ENCODE measurements at regions not wholly inside any gene's neighbourhood (a gene's known extent, or its start where the extent isn't known, plus 50 kb on each side); places are given as distances from the start of the nearest gene placed in this dataset.

DNA sequence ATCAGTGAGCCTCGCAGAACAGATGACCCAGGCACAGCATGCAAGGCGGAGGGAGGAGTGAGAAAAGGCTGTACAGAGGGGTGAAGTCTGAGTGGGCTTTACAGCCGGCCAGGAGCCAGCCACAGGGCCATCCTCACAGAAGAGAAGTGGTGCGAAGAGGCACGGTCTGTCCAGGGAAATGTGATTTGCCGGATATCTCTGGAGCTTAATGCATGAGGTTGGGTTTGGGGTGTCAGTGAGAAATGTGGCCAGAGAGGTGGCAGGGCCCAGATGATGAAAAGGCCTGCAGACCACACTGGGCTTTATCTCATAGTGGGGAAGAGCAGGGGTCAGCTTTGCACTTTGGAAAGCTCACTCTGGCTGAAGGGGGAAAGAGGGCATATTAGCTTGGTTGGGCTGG lies 255.2 kb downstream of the BUD13 start:
- no peak overlapping the region for H3K27ac ChIP-seq
- H3K4me1 ChIP-seq = no peaks in the 10 kb centered on the region
- H3K9me3 ChIP-seq = no peaks in the 10 kb centered on the region
- H3K27me3 ChIP-seq = no peaks in the 10 kb centered on the region
- H3K4me3 ChIP-seq = no peak overlapping the region
- WGBS, 2 donors = 71 to 73% methylated on average over 5 to 6 of the region's 6 CpGs
- H3K36me3 ChIP-seq (ENCODE audit: low read depth, missing control alignments) = no peaks in the 10 kb centered on the region
- TF ChIP-seq POLR2A (IDR thresholded peaks at IDR 0.05) = no peak
- TF ChIP-seq, protein P1, sequence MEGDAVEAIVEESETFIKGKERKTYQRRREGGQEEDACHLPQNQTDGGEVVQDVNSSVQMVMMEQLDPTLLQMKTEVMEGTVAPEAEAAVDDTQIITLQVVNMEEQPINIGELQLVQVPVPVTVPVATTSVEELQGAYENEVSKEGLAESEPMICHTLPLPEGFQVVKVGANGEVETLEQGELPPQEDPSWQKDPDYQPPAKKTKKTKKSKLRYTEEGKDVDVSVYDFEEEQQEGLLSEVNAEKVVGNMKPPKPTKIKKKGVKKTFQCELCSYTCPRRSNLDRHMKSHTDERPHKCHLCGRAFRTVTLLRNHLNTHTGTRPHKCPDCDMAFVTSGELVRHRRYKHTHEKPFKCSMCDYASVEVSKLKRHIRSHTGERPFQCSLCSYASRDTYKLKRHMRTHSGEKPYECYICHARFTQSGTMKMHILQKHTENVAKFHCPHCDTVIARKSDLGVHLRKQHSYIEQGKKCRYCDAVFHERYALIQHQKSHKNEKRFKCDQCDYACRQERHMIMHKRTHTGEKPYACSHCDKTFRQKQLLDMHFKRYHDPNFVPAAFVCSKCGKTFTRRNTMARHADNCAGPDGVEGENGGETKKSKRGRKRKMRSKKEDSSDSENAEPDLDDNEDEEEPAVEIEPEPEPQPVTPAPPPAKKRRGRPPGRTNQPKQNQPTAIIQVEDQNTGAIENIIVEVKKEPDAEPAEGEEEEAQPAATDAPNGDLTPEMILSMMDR (IDR thresholded peaks at IDR 0.05) = no peak
- intact Hi-C loops (cut with DNase I; ENCODE audit: low total_unique reads) = no loop called here
- DNase-seq = no peak

DNA sequence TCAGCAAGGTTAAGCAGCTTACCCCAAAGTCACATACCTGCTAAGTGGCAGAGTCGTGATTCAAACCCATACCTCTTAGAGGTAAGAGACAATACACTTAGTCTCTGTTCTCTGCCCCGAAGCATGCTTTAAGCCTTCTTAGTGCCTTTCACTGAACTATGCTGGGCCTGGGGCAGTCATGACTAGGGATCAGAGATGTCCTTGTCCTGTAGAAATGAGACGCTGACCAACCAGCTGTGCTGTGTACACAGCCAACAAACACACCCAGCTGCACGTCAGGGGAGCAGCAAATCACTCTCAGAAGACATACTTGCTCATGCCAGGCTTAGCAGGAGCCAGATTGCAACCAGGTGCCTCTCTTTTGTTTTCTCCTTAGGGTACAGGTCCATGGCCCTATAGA lies 255.7 kb downstream of the BUD13 start:
- no peak overlapping the region for H3K4me3 ChIP-seq
- H3K36me3 ChIP-seq (ENCODE audit: low read depth, missing control alignments) = no peaks in the 10 kb centered on the region
- WGBS, 2 donors = 67 to 84% methylated on average over 4 of the region's 4 CpGs
- TF ChIP-seq POLR2A (IDR thresholded peaks at IDR 0.05) = no peak
- TF ChIP-seq, protein P1 (IDR thresholded peaks at IDR 0.05) = no peak
- H3K4me1 ChIP-seq = no peaks in the 10 kb centered on the region
- intact Hi-C loops (cut with DNase I; ENCODE audit: low total_unique reads) = no loop called here
- H3K9me3 ChIP-seq = no peaks in the 10 kb centered on the region
- no peak overlapping the region for H3K27ac ChIP-seq
- H3K27me3 ChIP-seq = no peaks in the 10 kb centered on the region
- DNase-seq = no peak

DNA sequence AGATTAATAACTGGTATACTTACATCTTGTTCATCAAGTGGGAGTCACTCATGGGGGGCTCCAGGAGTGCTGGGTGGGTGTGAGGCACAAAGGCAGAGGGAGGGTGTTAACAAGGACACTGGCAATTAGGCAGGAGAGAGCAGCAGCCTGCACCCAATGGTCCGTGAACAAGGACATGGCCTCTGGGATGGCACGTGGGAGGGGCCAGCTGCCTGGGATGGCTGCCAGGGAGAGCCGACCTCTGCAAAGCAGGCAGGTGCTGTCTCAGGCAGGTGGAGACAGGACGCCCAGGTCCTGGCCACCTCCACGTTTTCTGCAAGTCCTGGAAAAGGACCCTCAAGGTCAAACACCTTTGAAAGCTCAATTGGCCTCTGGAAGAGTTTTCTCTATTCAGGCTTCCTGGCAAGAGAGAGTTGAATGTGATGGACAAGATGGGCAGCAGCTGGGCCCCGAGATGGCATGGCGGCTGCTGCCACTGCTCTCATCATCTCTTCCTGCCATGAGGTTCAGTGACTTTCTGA lies 257.1 kb downstream of the BUD13 start:
- no peaks in the 10 kb centered on the region for H3K9me3 ChIP-seq
- intact Hi-C loops (cut with DNase I; ENCODE audit: low total_unique reads) = no loop called here
- DNase-seq = no peak

DNA sequence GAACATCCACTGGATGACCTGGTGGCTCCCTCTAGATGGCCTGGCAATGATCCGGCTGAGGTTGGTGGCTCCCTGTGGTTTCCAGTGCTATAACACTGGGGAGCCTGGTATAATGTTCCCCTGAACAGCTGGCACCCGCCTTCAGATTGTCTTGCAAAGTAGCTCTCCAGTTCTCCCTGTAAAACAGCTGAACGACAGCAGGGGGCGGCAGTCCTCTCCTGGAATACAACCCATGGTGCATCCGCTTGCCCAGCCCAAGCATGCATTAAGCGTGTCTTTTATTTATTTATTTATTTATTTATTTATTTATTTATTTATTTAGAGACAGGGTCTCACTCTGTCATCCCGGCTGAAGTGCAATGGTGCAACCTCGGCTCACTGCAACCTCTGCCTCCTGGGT lies 258.9 kb downstream of the BUD13 start:
- no peaks in the 10 kb centered on the region for H3K27me3 ChIP-seq
- no peak overlapping the region for H3K4me3 ChIP-seq
- H3K9me3 ChIP-seq = no peaks in the 10 kb centered on the region
- peak; percentile 69 for DNase-seq
- TF ChIP-seq, protein P1 (IDR thresholded peaks at IDR 0.05) = peak in 1 of 3 experiments; percentile 27
- no peak for TF ChIP-seq POLR2A (IDR thresholded peaks at IDR 0.05)
- intact Hi-C loops (cut with DNase I; ENCODE audit: low total_unique reads) = no loop called here
- 68 to 72% methylated on average over 8 of the region's 8 CpGs for WGBS, 2 donors
- no peaks in the 10 kb centered on the region for H3K4me1 ChIP-seq
- no peaks in the 10 kb centered on the region for H3K36me3 ChIP-seq (ENCODE audit: low read depth, missing control alignments)
- H3K27ac ChIP-seq = no peak overlapping the region

More for the DNA sequence above, 257.1 kb downstream of the BUD13 start:
- TF ChIP-seq, protein P1 (IDR thresholded peaks at IDR 0.05) = no peak
- TF ChIP-seq POLR2A (IDR thresholded peaks at IDR 0.05) = no peak
- no peaks in the 10 kb centered on the region for H3K27me3 ChIP-seq
- no peaks in the 10 kb centered on the region for H3K36me3 ChIP-seq (ENCODE audit: low read depth, missing control alignments)
- 70 to 85% methylated on average over 2 to 7 of the region's 7 CpGs for WGBS, 2 donors
- H3K27ac ChIP-seq = no peak overlapping the region
- H3K4me3 ChIP-seq = no peak overlapping the region
- H3K4me1 ChIP-seq = no peaks in the 10 kb centered on the region

DNA sequence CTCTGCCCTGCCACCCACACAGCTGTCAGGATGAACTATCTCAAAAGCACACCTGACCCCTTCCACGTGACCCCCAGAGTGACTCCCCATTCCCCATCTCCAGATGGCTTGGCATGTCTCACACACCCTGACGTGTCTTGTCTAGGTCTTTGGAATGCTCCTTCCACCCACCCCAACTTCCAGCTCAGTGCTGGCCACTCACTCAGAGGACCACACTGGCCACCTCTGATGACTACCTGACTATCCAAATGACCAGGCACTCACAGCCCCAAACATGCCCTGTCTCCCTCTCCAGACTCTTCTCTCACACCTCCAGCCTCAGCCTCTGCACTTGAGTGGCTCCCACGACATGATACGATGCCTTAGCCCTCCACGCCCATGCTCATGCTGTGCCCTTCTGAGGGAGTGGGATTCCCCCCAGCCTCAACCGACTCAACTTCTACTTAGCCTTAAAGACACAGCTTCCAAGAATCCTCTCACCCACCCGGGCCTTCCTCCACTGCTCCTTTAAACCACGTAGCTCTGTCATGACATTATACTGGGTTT lies 259.4 kb downstream of the BUD13 start:
- Histone ChIP-seq H3K27ac (no peak overlapping the region), H3K9me3 (no peaks in the 10 kb centered on the region), H3K4me1 (no peaks in the 10 kb centered on the region), H3K27me3 (no peaks in the 10 kb centered on the region), H3K36me3 (ENCODE audit: low read depth, missing control alignments) (no peaks in the 10 kb centered on the region), H3K4me3 (no peak overlapping the region)
- no peak for DNase-seq
- 66 to 70% methylated on average over 5 to 8 of the region's 8 CpGs for WGBS, 2 donors
- TF ChIP-seq, protein P1 (IDR thresholded peaks at IDR 0.05) = no peak
- no peak for TF ChIP-seq POLR2A (IDR thresholded peaks at IDR 0.05)
- intact Hi-C loops (cut with DNase I; ENCODE audit: low total_unique reads) = no loop called here
